CD4-positive, alpha-beta T cell (primary cell): ENCODE measurements at regions not wholly inside any gene's neighbourhood (a gene's known extent, or its start where the extent isn't known, plus 50 kb on each side); places are given as distances from the start of the nearest gene placed in this dataset.

Experiments used
- ATAC-seq: fragments of 200-7000 bp; cut with Tn5 transposase; one replicate; pipeline ENCODE4 v1.10.0; 2022; ENCODE audit warnings: mild to moderate bottlenecking; ENCODE audit not compliant: poor library complexity
- CTCF ChIA-PET: fragments of 350-600 bp; sonication (Branson Sonifier 250); formaldehyde crosslinking; loops from one replicate; lab custom pipeline; 2021; ENCODE audit warnings: antibody characterized with exemption, inconsistent platforms; lab: Charles Lee
- POLR2A ChIA-PET: fragments of 350-600 bp; sonication (Branson Sonifier 250); formaldehyde crosslinking; loops from one replicate; lab custom pipeline; 2021; ENCODE audit warnings: antibody characterized with exemption, inconsistent platforms; lab: Charles Lee
- DNase-seq, 14 experiments: peaks; one replicate each; pipeline ENCODE4 v3.0.0-alpha.2; 2013 to 2020; ENCODE audit warnings: mixed read lengths in 2 of 14
- H3K27ac ChIP-seq, 2 donors: one replicate each; pipeline versions ENCODE4 v1.5.1 to v1.7.0; 2013; ENCODE audit warnings: low read length in 2 of 2, low read depth in 1 of 2, mild to moderate bottlenecking in 1 of 2
- H3K27me3 ChIP-seq, 2 experiments: 1 replicate in 1 of 2; 2 replicates in 1 of 2; pipeline versions ENCODE4 v1.6.1 to v1.7.0; 2013; ENCODE audit warnings: low read length in 2 of 2, control low read depth in 1 of 2, mild to moderate bottlenecking in 1 of 2, moderate library complexity in 1 of 2; ENCODE audit not compliant: insufficient read depth in 2 of 2, control insufficient read depth in 1 of 2
- H3K36me3 ChIP-seq: one replicate; pipeline ENCODE4 v1.6.1; 2013; ENCODE audit warnings: low read length, control low read depth; ENCODE audit not compliant: insufficient read depth
- H3K4me1 ChIP-seq: one replicate; pipeline ENCODE4 v1.6.1; 2013; ENCODE audit warnings: low read length, control low read depth; ENCODE audit not compliant: insufficient read depth
- H3K4me3 ChIP-seq: one replicate; pipeline ENCODE4 v1.5.1; 2013; ENCODE audit warnings: mild to moderate bottlenecking, low read length, moderate library complexity
- H3K9me3 ChIP-seq, 2 experiments: 1 replicate in 1 of 2; 2 replicates in 1 of 2; pipeline versions ENCODE4 v1.6.1 to v1.7.0; 2013; ENCODE audit warnings: low read length in 2 of 2, mild to moderate bottlenecking in 2 of 2, control low read depth in 1 of 2, moderate library complexity in 1 of 2; ENCODE audit not compliant: control insufficient read depth in 1 of 2, insufficient read depth in 1 of 2
- H3K27ac Mint-ChIP-seq: one replicate; pipeline ENCODE4 v1.8.0; 2020; ENCODE audit warnings: mixed read lengths
- H3K27me3 Mint-ChIP-seq: one replicate; pipeline ENCODE4 v1.8.0; 2021; ENCODE audit warnings: mixed read lengths
- H3K36me3 Mint-ChIP-seq: one replicate; pipeline ENCODE4 v1.8.0; 2021; ENCODE audit warnings: low read depth, mixed read lengths
- H3K4me1 Mint-ChIP-seq: one replicate; pipeline ENCODE4 v1.8.0; 2021; ENCODE audit warnings: low read depth, mixed read lengths
- H3K4me3 Mint-ChIP-seq: one replicate; pipeline ENCODE4 v1.8.0; 2020; ENCODE audit warnings: mild to moderate bottlenecking, mixed read lengths
- H3K9me3 Mint-ChIP-seq: one replicate; pipeline ENCODE4 v1.8.0; 2020; ENCODE audit warnings: mixed read lengths
- CTCF ChIP-seq: fragments of 200-600 bp; IDR thresholded peaks from one replicate; pipeline ENCODE4 v1.8.0; 2022; ENCODE audit warnings: antibody characterized with exemption, mild to moderate bottlenecking
- intact Hi-C, 2 experiments: fragments of 100-400 bp; cut with DNase I in 1 of 2; cut with micrococcal nuclease in 1 of 2; formaldehyde crosslinking; loops; one replicate each; pipeline versions ENCODE4 v1.15.1 to v1.9.0; 2023 to 2025; cut with DNase I, micrococcal nuclease

- no peaks in the 10 kb centered on the region for H3K36me3 ChIP-seq
- no peak overlapping the region for H3K27ac Mint-ChIP-seq
- ATAC-seq (no peak), DNase-seq (peak in 1 of 14 experiments; percentile 11)
- H3K4me1 ChIP-seq: no peaks in the 10 kb centered on the region
- no peaks in the 10 kb centered on the region for H3K4me1 Mint-ChIP-seq
- ChIA-PET POLR2A (no interaction called here), CTCF (no interaction called here)
- H3K27me3 ChIP-seq: no peaks in the 10 kb centered on the region
- no peaks in the 10 kb centered on the region for H3K27me3 Mint-ChIP-seq
- intact Hi-C loops: no loop called here
- H3K4me3 ChIP-seq: no peak overlapping the region
- TF ChIP-seq CTCF: no peak
- no peak overlapping the region for H3K4me3 Mint-ChIP-seq
- H3K27ac ChIP-seq: no peak overlapping the region
- H3K36me3 Mint-ChIP-seq: no peaks in the 10 kb centered on the region
- H3K9me3 ChIP-seq: no peaks in the 10 kb centered on the region
- H3K9me3 Mint-ChIP-seq: no peaks in the 10 kb centered on the region
Observed at GRCh38 chr5:89302102-89302891, 419.3 kb upstream of the MEF2C start.

- CTCF ChIA-PET: interaction anchor here (0.6 kb wide), 1 partner anchor 73 kb away, joined by 3 read pairs; no protein-coding TSS in a partner anchor
- H3K9me3 Mint-ChIP-seq: no peaks in the 10 kb centered on the region
- H3K27ac ChIP-seq: no peak overlapping the region
- no peaks in the 10 kb centered on the region for H3K36me3 ChIP-seq
- intact Hi-C loops: no loop called here
- DNase-seq: no peak
- H3K27me3 ChIP-seq: no peaks in the 10 kb centered on the region
- no peak overlapping the region for H3K4me3 Mint-ChIP-seq
- H3K4me3 ChIP-seq: no peak overlapping the region
- no peaks in the 10 kb centered on the region for H3K4me1 Mint-ChIP-seq
- POLR2A ChIA-PET: no interaction called here
- no peak for ATAC-seq
- no peaks in the 10 kb centered on the region for H3K9me3 ChIP-seq
- no peaks in the 10 kb centered on the region for H3K27me3 Mint-ChIP-seq
- TF ChIP-seq CTCF: no peak
- H3K36me3 Mint-ChIP-seq: no peaks in the 10 kb centered on the region
- no peaks in the 10 kb centered on the region for H3K4me1 ChIP-seq
- no peak overlapping the region for H3K27ac Mint-ChIP-seq
Observed at GRCh38 chr5:89301321-89302025, 418.5 kb upstream of the MEF2C start.

- no peaks in the 10 kb centered on the region for H3K27me3 Mint-ChIP-seq
- no peaks in the 10 kb centered on the region for H3K36me3 ChIP-seq
- H3K4me3 ChIP-seq: no peak overlapping the region
- H3K4me1 ChIP-seq: no peaks in the 10 kb centered on the region
- ATAC-seq (no peak), DNase-seq (no peak)
- H3K4me3 Mint-ChIP-seq: no peak overlapping the region
- no peaks in the 10 kb centered on the region for H3K9me3 Mint-ChIP-seq
- intact Hi-C loops: no loop called here
- H3K27ac Mint-ChIP-seq: no peak overlapping the region
- no peak overlapping the region for H3K27ac ChIP-seq
- ChIA-PET POLR2A (no interaction called here), CTCF (interaction anchor here (0.6 kb wide), 1 partner anchor 72 kb away, joined by 3 read pairs; no protein-coding TSS in a partner anchor)
- H3K4me1 Mint-ChIP-seq: no peaks in the 10 kb centered on the region
- H3K27me3 ChIP-seq: no peaks in the 10 kb centered on the region
- no peaks in the 10 kb centered on the region for H3K36me3 Mint-ChIP-seq
- H3K9me3 ChIP-seq: no peaks in the 10 kb centered on the region
- TF ChIP-seq CTCF: no peak
Observed at GRCh38 chr5:89300426-89300970, 417.5 kb upstream of the MEF2C start.
